Stomach (tissue), 4 donors: ENCODE measurements at regions not wholly inside any gene's neighbourhood (a gene's known extent, or its start where the extent isn't known, plus 50 kb on each side); places are given as distances from the start of the nearest gene placed in this dataset.

ENCODE experiments used
- POLR2A ChIP-seq, 4 donors: fragments of 450-650 bp; IDR thresholded peaks; one replicate each; pipeline ENCODE4 v1.6.1; 2016; ENCODE audit warnings: antibody characterized with exemption in 4 of 4, control low read depth in 2 of 4, mild to moderate bottlenecking in 1 of 4, moderate library complexity in 1 of 4
- POLR2AphosphoS5 ChIP-seq, 3 donors: sonication (generic); formaldehyde crosslinking; IDR thresholded peaks; one replicate each; pipeline ENCODE4 v1.6.1; 2016; ENCODE audit warnings: antibody characterized with exemption in 3 of 3
- TF ChIP-seq, protein P1 (sequence below), 7 experiments: fragments of 450-650 bp in 4 of 7; fragments of 200-600 bp in 3 of 7; sonication (generic) in 3 of 7; IDR thresholded peaks; one replicate each; pipeline ENCODE4 v1.5.1; 2016 to 2019; ENCODE audit warnings: antibody characterized with exemption in 7 of 7, control low read depth in 2 of 7, mild to moderate bottlenecking in 1 of 7

DNA sequence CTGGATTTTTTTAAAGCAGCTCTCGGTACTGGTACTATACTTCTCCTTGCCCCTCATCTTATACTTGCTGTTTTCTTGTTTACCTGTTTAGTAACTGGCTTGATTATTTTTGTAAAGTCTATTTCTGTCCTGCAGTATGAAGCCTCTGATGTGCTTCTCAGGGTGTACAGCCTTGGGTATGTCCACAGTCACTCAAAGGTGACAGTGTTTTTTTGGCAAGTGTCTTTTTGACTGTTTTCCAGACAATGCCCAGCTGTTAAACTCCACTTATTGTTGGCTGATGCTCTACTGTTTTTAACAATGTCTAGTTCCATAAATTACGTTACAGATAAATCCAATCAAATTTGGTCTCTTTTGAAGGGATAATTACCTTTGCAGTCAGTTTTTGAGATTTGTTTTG is 475.2 kb downstream of the JRKL start:
- TF ChIP-seq POLR2AphosphoS5 (IDR thresholded peaks at IDR 0.05) (no peak), POLR2A (IDR thresholded peaks at IDR 0.05) (no peak)
- TF ChIP-seq, protein P1, sequence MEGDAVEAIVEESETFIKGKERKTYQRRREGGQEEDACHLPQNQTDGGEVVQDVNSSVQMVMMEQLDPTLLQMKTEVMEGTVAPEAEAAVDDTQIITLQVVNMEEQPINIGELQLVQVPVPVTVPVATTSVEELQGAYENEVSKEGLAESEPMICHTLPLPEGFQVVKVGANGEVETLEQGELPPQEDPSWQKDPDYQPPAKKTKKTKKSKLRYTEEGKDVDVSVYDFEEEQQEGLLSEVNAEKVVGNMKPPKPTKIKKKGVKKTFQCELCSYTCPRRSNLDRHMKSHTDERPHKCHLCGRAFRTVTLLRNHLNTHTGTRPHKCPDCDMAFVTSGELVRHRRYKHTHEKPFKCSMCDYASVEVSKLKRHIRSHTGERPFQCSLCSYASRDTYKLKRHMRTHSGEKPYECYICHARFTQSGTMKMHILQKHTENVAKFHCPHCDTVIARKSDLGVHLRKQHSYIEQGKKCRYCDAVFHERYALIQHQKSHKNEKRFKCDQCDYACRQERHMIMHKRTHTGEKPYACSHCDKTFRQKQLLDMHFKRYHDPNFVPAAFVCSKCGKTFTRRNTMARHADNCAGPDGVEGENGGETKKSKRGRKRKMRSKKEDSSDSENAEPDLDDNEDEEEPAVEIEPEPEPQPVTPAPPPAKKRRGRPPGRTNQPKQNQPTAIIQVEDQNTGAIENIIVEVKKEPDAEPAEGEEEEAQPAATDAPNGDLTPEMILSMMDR (IDR thresholded peaks at IDR 0.05): no peak
